Gastroesophageal sphincter (tissue), 4 donors: ENCODE measurements at regions not wholly inside any gene's neighbourhood (a gene's known extent, or its start where the extent isn't known, plus 50 kb on each side); places are given as distances from the start of the nearest gene placed in this dataset.

Source experiments
- ATAC-seq: fragments of 150-250 bp; one replicate; pipeline ENCODE4 v1.9.1; 2016; ENCODE audit warnings: mild to moderate bottlenecking, moderate library complexity
- H3K27ac ChIP-seq, 4 donors: fragments of 200-600 bp; sonication (generic) in 3 of 4; 1 replicate in 3 of 4; 2 replicates in 1 of 4; pipeline ENCODE4 v1.5.1; 2016 to 2019
- H3K27me3 ChIP-seq: fragments of 200-600 bp; sonication (generic); one replicate; pipeline ENCODE4 v1.5.1; 2019
- H3K36me3 ChIP-seq, 2 donors: fragments of 200-600 bp; sonication (generic); one replicate each; pipeline ENCODE4 v1.5.1; 2019; ENCODE audit warnings: control low read depth in 1 of 2
- H3K4me1 ChIP-seq, 3 donors: fragments of 200-600 bp; sonication (generic); 1 replicate in 2 of 3; 2 replicates in 1 of 3; pipeline ENCODE4 v1.5.1; 2016 to 2019; ENCODE audit warnings: control low read depth in 2 of 3
- H3K4me3 ChIP-seq, 2 donors: fragments of 200-600 bp; sonication (generic); one replicate each; pipeline ENCODE4 v1.5.1; 2019; ENCODE audit warnings: mild to moderate bottlenecking in 1 of 2, moderate library complexity in 1 of 2
- H3K9me3 ChIP-seq, 3 donors: fragments of 200-600 bp; sonication (generic); one replicate each; pipeline ENCODE4 v1.5.1; 2017 to 2019; ENCODE audit warnings: control low read depth in 2 of 3
- EP300 ChIP-seq: sonication (generic); formaldehyde crosslinking; IDR thresholded peaks from one replicate; pipeline ENCODE4 v1.6.1; 2017; ENCODE audit warnings: antibody characterized with exemption, mild to moderate bottlenecking
- POLR2A ChIP-seq, 2 donors: fragments of 450-650 bp; IDR thresholded peaks; one replicate each; pipeline ENCODE4 v1.6.1; 2017; ENCODE audit warnings: antibody characterized with exemption in 2 of 2, mild to moderate bottlenecking in 2 of 2, moderate library complexity in 1 of 2
- POLR2AphosphoS5 ChIP-seq: sonication (generic); formaldehyde crosslinking; IDR thresholded peaks from one replicate; pipeline ENCODE4 v1.6.1; 2017; ENCODE audit warnings: antibody characterized with exemption
- WGBS, 2 donors: methylation state at CpG; one replicate each; pipeline ENCODE4 v1.1.5; 2018; ENCODE audit warnings: low coverage in 1 of 2; 5-methylcytosine and 5-hydroxymethylcytosine counted together
- TF ChIP-seq, protein P1 (sequence below), 4 experiments: fragments of 200-600 bp in 2 of 4; fragments of 450-650 bp in 2 of 4; sonication (generic) in 1 of 4; IDR thresholded peaks; one replicate each; pipeline ENCODE4 v1.5.1; 2017 to 2019; ENCODE audit warnings: antibody characterized with exemption in 4 of 4, mild to moderate bottlenecking in 2 of 4, moderate library complexity in 2 of 4

DNA sequence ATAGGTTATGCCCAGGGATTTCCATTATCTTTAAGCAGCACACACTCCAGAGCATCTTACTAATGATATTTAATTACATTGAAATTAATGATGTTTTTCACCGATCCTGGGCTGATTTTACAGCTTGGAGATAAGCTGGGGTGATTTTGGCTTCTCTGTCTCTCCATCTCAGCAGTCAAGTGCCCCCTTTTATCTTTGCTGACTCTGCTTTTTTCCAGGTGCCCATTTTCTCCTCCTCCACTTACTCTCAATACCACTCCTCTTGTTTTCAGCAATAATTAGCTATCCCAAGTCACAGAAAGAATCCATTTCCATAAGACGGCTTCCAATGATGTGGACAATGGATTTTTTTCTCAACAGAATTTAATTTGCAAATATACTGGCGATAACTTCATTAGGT, 266.7 kb downstream of the GBA3 start:
- no peaks in the 10 kb centered on the region for H3K9me3 ChIP-seq
- H3K36me3 ChIP-seq = no peaks in the 10 kb centered on the region
- no peaks in the 10 kb centered on the region for H3K27me3 ChIP-seq
- no peak overlapping the region for H3K27ac ChIP-seq
- TF ChIP-seq, protein P1, sequence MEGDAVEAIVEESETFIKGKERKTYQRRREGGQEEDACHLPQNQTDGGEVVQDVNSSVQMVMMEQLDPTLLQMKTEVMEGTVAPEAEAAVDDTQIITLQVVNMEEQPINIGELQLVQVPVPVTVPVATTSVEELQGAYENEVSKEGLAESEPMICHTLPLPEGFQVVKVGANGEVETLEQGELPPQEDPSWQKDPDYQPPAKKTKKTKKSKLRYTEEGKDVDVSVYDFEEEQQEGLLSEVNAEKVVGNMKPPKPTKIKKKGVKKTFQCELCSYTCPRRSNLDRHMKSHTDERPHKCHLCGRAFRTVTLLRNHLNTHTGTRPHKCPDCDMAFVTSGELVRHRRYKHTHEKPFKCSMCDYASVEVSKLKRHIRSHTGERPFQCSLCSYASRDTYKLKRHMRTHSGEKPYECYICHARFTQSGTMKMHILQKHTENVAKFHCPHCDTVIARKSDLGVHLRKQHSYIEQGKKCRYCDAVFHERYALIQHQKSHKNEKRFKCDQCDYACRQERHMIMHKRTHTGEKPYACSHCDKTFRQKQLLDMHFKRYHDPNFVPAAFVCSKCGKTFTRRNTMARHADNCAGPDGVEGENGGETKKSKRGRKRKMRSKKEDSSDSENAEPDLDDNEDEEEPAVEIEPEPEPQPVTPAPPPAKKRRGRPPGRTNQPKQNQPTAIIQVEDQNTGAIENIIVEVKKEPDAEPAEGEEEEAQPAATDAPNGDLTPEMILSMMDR (IDR thresholded peaks at IDR 0.05) = no peak
- WGBS, 2 donors = 80 to 100% methylated on average over 2 to 3 of the region's 3 CpGs
- no peaks in the 10 kb centered on the region for H3K4me1 ChIP-seq
- H3K4me3 ChIP-seq = no peak overlapping the region
- no peak for ATAC-seq

DNA sequence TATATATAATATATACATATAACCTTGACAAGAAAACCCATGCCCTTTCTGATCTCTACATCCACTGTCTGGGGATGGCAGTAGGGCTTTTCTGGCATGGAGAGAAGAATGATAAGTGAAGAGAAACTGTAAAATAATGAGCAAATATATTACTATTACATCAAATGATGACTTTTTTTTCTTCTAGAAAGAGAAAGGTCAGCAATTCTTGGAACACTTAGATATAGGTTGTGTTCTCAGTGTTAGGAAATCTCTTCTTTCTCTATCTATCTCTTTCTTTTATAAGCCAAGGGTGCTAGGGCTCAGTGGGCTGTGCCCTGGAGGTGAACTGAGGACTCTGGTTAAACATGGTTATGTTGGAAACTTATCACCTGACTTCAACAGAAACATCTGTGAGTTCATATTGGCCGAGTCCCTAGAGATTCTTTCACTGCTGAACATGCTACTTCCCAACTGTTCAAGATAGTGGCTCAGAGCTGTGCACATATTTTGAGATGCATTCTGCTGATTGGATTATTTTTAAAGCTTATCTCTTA, 265.1 kb downstream of the GBA3 start:
- Histone ChIP-seq H3K4me3 (no peak overlapping the region), H3K9me3 (no peaks in the 10 kb centered on the region), H3K4me1 (no peaks in the 10 kb centered on the region), H3K27me3 (no peaks in the 10 kb centered on the region), H3K27ac (no peak overlapping the region), H3K36me3 (no peaks in the 10 kb centered on the region)
- no peak for ATAC-seq
- no peak for TF ChIP-seq POLR2A (IDR thresholded peaks at IDR 0.05)
- no peak for TF ChIP-seq EP300
- TF ChIP-seq, protein P1 (IDR thresholded peaks at IDR 0.05) = no peak
- TF ChIP-seq POLR2AphosphoS5 = no peak
- 56 to 67% methylated on average over 1 of the region's 1 CpG for WGBS, 2 donors

DNA sequence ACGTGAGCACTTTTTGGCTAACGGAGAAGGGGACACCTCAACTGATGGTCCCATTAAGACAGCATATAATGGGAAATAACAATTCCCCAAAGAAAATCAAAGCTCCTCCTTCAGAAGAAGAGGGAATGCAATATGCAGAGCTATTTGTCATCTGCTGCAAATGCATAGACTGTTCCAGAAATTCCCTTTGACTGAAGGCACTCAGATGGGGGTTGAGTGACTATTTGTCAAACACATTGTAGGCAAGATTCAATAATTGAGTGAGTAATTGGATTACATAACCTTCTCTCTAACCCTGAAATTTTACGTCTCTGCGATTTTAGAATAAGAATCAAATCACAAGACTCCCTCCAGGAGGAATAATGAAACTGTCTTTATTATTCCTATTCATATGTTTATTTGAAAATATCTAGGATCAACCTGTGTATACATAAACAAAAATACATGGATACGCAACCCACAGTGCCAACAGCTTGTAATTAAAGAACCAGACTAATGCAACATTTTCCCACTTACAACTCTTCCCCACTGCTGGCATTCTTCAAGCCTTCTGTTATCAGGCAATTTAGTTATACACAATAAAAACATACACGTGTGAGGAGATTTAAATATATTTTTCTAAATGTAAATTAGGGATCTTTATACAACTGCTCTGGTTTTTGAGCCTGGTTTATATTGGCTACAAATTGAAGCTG, 256.6 kb downstream of the GBA3 start:
- Histone ChIP-seq H3K27me3 (no peaks in the 10 kb centered on the region), H3K27ac (no peak overlapping the region), H3K4me3 (no peak overlapping the region), H3K9me3 (no peaks in the 10 kb centered on the region), H3K4me1 (no peaks in the 10 kb centered on the region), H3K36me3 (no peaks in the 10 kb centered on the region)
- 80 to 83% methylated on average over 4 to 6 of the region's 6 CpGs for WGBS, 2 donors
- no peak for ATAC-seq
- TF ChIP-seq EP300 (no peak), POLR2A (IDR thresholded peaks at IDR 0.05) (no peak), POLR2AphosphoS5 (no peak)
- TF ChIP-seq, protein P1 (IDR thresholded peaks at IDR 0.05) = no peak

- ATAC-seq = no peak
- H3K36me3 ChIP-seq = no peaks in the 10 kb centered on the region
- no peaks in the 10 kb centered on the region for H3K4me1 ChIP-seq
- H3K27ac ChIP-seq = no peak overlapping the region
- TF ChIP-seq POLR2A (IDR thresholded peaks at IDR 0.05) = no peak
- no peak for TF ChIP-seq POLR2AphosphoS5
- no peak for TF ChIP-seq EP300
- TF ChIP-seq, protein P1 (IDR thresholded peaks at IDR 0.05) = no peak
- WGBS, 2 donors = 67 to 73% methylated on average over 5 of the region's 5 CpGs
- H3K9me3 ChIP-seq = no peaks in the 10 kb centered on the region
- H3K27me3 ChIP-seq = no peaks in the 10 kb centered on the region
- H3K4me3 ChIP-seq = no peak overlapping the region
These were observed 255.1 kb downstream of the GBA3 start for GRCh38 chr4:22947851-22948250.

- WGBS, 2 donors = 68 to 78% methylated on average over 5 to 6 of the region's 6 CpGs
- TF ChIP-seq, protein P1 (IDR thresholded peaks at IDR 0.05) = no peak
- no peak for TF ChIP-seq EP300
- no peak for TF ChIP-seq POLR2A (IDR thresholded peaks at IDR 0.05)
- TF ChIP-seq POLR2AphosphoS5 = no peak
- Histone ChIP-seq H3K27ac (no peak overlapping the region), H3K4me3 (no peak overlapping the region), H3K9me3 (no peaks in the 10 kb centered on the region), H3K27me3 (no peaks in the 10 kb centered on the region), H3K4me1 (no peaks in the 10 kb centered on the region), H3K36me3 (no peaks in the 10 kb centered on the region)
- ATAC-seq = no peak
These were observed 250.3 kb downstream of the GBA3 start for GRCh38 chr4:22942920-22943559.
